ENCODE measurements at regions not wholly inside any gene's neighbourhood (a gene's known extent, or its start where the extent isn't known, plus 50 kb on each side); places are given as distances from the start of the nearest gene placed in this dataset.
"Not testable (repeated sequence)": the region's sequence is repeated elsewhere in the genome, so short reads cannot be mapped to it uniquely, and the experiment has no call there.

GRCh38 chr22:25331911-25332310 lies 112.5 kb downstream of the CRYBB2 start:
- not testable (repeated sequence) for H3K4me1 ChIP-seq (ENCODE audit: control insufficient read depth in 1 of 2, insufficient read depth in 2 of 2, low read length in 2 of 2); H3K9me3 ChIP-seq (ENCODE audit: control insufficient read depth in 1 of 2, low read length in 2 of 2); H3K4me3 ChIP-seq (ENCODE audit: low read depth in 1 of 2, low read length in 2 of 2); H3K27me3 ChIP-seq (ENCODE audit: control insufficient read depth in 1 of 2, insufficient read depth in 2 of 2, low read length in 2 of 2); H3K9ac ChIP-seq (ENCODE audit: low read depth in 1 of 2, low read length in 2 of 2); H3K27ac ChIP-seq (ENCODE audit: low read depth, low read length); H3K36me3 ChIP-seq (ENCODE audit: control insufficient read depth in 1 of 2, insufficient read depth in 2 of 2, low read length in 2 of 2)

- Histone ChIP-seq H3K36me3 (ENCODE audit: control insufficient read depth in 1 of 2, insufficient read depth in 2 of 2, low read length in 2 of 2) (no peaks in the 10 kb centered on the region), H3K4me1 (ENCODE audit: control insufficient read depth in 1 of 2, insufficient read depth in 2 of 2, low read length in 2 of 2) (no peaks in the 10 kb centered on the region), H3K27me3 (ENCODE audit: control insufficient read depth in 1 of 2, insufficient read depth in 2 of 2, low read length in 2 of 2) (no peaks in the 10 kb centered on the region), H3K4me3 (ENCODE audit: low read depth in 1 of 2, low read length in 2 of 2) (no peak overlapping the region), H3K27ac (ENCODE audit: low read depth, low read length) (no peak overlapping the region), H3K9ac (ENCODE audit: low read depth in 1 of 2, low read length in 2 of 2) (no peak overlapping the region), H3K9me3 (ENCODE audit: control insufficient read depth in 1 of 2, low read length in 2 of 2) (no peaks in the 10 kb centered on the region)
These were observed 112.9 kb downstream of the CRYBB2 start for GRCh38 chr22:25332386-25332785.

DNA sequence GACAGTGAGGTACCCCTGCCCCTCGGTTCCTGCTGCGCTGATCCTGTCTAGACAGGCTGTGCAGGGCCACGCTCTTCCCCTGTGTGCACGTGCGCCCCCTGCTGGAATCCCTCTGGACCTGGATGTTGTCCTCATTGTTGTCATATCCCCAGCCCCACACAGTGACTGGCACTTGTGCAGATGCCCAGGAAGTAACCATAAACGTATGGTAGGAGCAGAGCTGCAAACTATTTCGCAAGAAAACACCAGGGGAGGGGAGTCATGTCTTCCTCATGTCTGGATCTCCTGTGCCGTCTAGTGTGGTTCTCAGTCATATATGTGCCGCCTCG lies 114.7 kb downstream of the CRYBB2 start:
- Histone ChIP-seq H3K4me1 (ENCODE audit: control insufficient read depth in 1 of 2, insufficient read depth in 2 of 2, low read length in 2 of 2) (no peaks in the 10 kb centered on the region), H3K36me3 (ENCODE audit: control insufficient read depth in 1 of 2, insufficient read depth in 2 of 2, low read length in 2 of 2) (no peaks in the 10 kb centered on the region), H3K9me3 (ENCODE audit: control insufficient read depth in 1 of 2, low read length in 2 of 2) (peaks cover 0 to 3% of the 10 kb centered on the region in 2 donors), H3K27ac (ENCODE audit: low read depth, low read length) (no peak overlapping the region), H3K4me3 (ENCODE audit: low read depth in 1 of 2, low read length in 2 of 2) (no peak overlapping the region), H3K9ac (ENCODE audit: low read depth in 1 of 2, low read length in 2 of 2) (no peak overlapping the region), H3K27me3 (ENCODE audit: control insufficient read depth in 1 of 2, insufficient read depth in 2 of 2, low read length in 2 of 2) (no peaks in the 10 kb centered on the region)

GRCh38 chr22:25334631-25335030 lies 115.2 kb downstream of the CRYBB2 start:
- not testable (repeated sequence) for H3K9me3 ChIP-seq (ENCODE audit: control insufficient read depth in 1 of 2, low read length in 2 of 2)

DNA sequence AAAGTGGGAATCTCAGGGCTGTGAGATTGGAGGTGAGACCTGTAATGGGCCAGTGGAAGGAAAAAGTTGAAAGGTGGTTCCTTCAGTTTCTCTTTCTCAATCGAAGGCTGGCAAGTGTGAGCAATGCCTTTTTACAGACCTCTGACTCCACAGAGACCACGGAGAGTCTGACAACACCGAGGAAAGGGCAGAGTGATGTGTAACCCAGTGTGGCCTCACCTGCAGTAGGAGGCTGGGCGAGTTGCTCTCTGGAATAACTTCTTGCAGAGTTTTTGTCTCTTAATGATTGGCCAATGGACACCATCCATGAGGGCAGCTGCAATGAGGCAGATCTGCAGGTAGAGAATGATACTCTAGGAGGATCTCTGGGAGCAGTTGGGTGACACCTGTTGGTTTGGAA lies 115.8 kb downstream of the CRYBB2 start:
- H3K36me3 ChIP-seq (ENCODE audit: control insufficient read depth in 1 of 2, insufficient read depth in 2 of 2, low read length in 2 of 2); H3K9me3 ChIP-seq (ENCODE audit: control insufficient read depth in 1 of 2, low read length in 2 of 2); H3K27me3 ChIP-seq (ENCODE audit: control insufficient read depth in 1 of 2, insufficient read depth in 2 of 2, low read length in 2 of 2); H3K27ac ChIP-seq (ENCODE audit: low read depth, low read length); H3K9ac ChIP-seq (ENCODE audit: low read depth in 1 of 2, low read length in 2 of 2); H3K4me3 ChIP-seq (ENCODE audit: low read depth in 1 of 2, low read length in 2 of 2); H3K4me1 ChIP-seq (ENCODE audit: control insufficient read depth in 1 of 2, insufficient read depth in 2 of 2, low read length in 2 of 2): not testable (repeated sequence)

More at GRCh38 chr22:25334631-25335030, 115.2 kb downstream of the CRYBB2 start:
- H3K36me3 ChIP-seq (ENCODE audit: control insufficient read depth in 1 of 2, insufficient read depth in 2 of 2, low read length in 2 of 2); H3K27me3 ChIP-seq (ENCODE audit: control insufficient read depth in 1 of 2, insufficient read depth in 2 of 2, low read length in 2 of 2); H3K9ac ChIP-seq (ENCODE audit: low read depth in 1 of 2, low read length in 2 of 2); H3K4me3 ChIP-seq (ENCODE audit: low read depth in 1 of 2, low read length in 2 of 2); H3K4me1 ChIP-seq (ENCODE audit: control insufficient read depth in 1 of 2, insufficient read depth in 2 of 2, low read length in 2 of 2); H3K27ac ChIP-seq (ENCODE audit: low read depth, low read length): not testable (repeated sequence)

DNA sequence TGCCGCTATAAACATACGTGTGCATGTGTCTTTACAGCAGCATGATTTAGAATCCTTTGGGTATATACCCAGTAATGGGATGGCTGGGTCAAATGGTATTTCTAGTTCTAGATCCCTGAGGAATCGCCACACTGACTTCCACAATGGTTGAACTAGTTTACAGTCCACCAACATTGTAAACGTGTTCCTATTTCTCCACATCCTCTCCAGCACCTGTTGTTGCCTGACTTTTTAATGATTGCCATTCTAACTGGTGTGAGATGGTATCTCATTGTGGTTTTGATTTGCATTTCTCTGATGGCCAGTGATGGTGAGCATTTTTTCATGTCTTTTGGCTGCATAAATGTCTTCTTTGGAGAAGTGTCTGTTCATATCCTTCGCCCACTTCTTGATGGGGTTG lies 121.1 kb downstream of the CRYBB2 start:
- H3K4me1 ChIP-seq (ENCODE audit: control insufficient read depth in 1 of 2, insufficient read depth in 2 of 2, low read length in 2 of 2); H3K9me3 ChIP-seq (ENCODE audit: control insufficient read depth in 1 of 2, low read length in 2 of 2); H3K27ac ChIP-seq (ENCODE audit: low read depth, low read length); H3K27me3 ChIP-seq (ENCODE audit: control insufficient read depth in 1 of 2, insufficient read depth in 2 of 2, low read length in 2 of 2); H3K36me3 ChIP-seq (ENCODE audit: control insufficient read depth in 1 of 2, insufficient read depth in 2 of 2, low read length in 2 of 2); H3K9ac ChIP-seq (ENCODE audit: low read depth in 1 of 2, low read length in 2 of 2); H3K4me3 ChIP-seq (ENCODE audit: low read depth in 1 of 2, low read length in 2 of 2): not testable (repeated sequence)

- H3K4me3 ChIP-seq (ENCODE audit: low read depth in 1 of 2, low read length in 2 of 2); H3K9ac ChIP-seq (ENCODE audit: low read depth in 1 of 2, low read length in 2 of 2); H3K4me1 ChIP-seq (ENCODE audit: control insufficient read depth in 1 of 2, insufficient read depth in 2 of 2, low read length in 2 of 2); H3K27ac ChIP-seq (ENCODE audit: low read depth, low read length); H3K27me3 ChIP-seq (ENCODE audit: control insufficient read depth in 1 of 2, insufficient read depth in 2 of 2, low read length in 2 of 2); H3K9me3 ChIP-seq (ENCODE audit: control insufficient read depth in 1 of 2, low read length in 2 of 2): not testable (repeated sequence)
- peaks cover 0 to 18% of the 10 kb centered on the region in 2 donors for H3K36me3 ChIP-seq (ENCODE audit: control insufficient read depth in 1 of 2, insufficient read depth in 2 of 2, low read length in 2 of 2)
These were observed 124.9 kb downstream of the CRYBB2 start for GRCh38 chr22:25344366-25344765.

DNA sequence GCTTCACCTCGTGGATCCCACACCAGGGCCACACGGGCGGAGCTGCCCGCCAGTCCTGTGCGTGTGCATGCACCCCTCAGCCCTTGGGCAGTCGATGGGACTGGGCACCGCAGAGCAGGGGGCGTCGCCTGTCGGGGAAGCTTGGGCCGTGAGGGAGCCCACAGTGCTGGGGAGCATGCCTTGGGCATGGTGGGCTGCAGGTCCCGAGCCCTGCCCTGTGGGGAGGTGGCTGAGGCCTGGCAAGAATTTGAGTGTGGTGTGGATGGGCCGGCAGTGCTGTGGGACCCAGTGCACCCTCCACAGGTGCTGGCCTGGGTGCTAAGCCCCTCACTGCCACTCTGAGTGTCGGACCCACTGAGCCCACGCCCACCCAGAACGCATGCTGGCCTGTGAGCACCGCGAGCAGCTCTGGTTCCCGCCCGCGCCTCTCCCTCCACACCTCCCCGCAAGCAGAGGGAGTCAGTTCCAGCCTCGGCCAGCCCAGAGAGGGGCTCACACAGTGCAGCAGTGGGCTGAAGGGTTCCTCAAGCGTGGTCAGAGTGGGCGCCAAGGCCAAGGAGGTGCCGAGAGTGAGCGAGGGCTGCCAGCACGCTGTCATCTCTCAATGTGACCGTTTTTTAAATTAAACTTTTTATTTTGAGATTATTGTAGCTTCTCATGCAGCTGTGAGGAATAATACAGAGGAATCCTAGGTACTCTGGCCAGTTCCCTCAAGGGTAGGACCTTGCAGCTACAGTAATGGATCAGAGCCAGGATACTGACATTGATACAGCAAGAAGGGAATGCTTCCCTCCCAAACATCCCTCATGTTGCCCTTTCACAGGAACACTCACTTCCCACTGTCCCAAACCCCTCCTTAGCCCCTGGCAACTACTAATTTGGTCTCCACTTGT lies 127.7 kb downstream of the CRYBB2 start:
- peaks cover 7 to 42% of the 10 kb centered on the region in 2 donors for H3K36me3 ChIP-seq (ENCODE audit: control insufficient read depth in 1 of 2, insufficient read depth in 2 of 2, low read length in 2 of 2)
- H3K27me3 ChIP-seq (ENCODE audit: control insufficient read depth in 1 of 2, insufficient read depth in 2 of 2, low read length in 2 of 2): no peaks in the 10 kb centered on the region
- no peaks in the 10 kb centered on the region for H3K9me3 ChIP-seq (ENCODE audit: control insufficient read depth in 1 of 2, low read length in 2 of 2)
- no peaks in the 10 kb centered on the region for H3K4me1 ChIP-seq (ENCODE audit: control insufficient read depth in 1 of 2, insufficient read depth in 2 of 2, low read length in 2 of 2)
- no peak overlapping the region for H3K4me3 ChIP-seq (ENCODE audit: low read depth in 1 of 2, low read length in 2 of 2)
- no peak overlapping the region for H3K9ac ChIP-seq (ENCODE audit: low read depth in 1 of 2, low read length in 2 of 2)
- H3K27ac ChIP-seq (ENCODE audit: low read depth, low read length): no peak overlapping the region

GRCh38 chr22:25347752-25348102 lies 128.3 kb downstream of the CRYBB2 start:
- Histone ChIP-seq H3K4me3 (ENCODE audit: low read depth in 1 of 2, low read length in 2 of 2) (no peak overlapping the region), H3K9me3 (ENCODE audit: control insufficient read depth in 1 of 2, low read length in 2 of 2) (no peaks in the 10 kb centered on the region), H3K27me3 (ENCODE audit: control insufficient read depth in 1 of 2, insufficient read depth in 2 of 2, low read length in 2 of 2) (no peaks in the 10 kb centered on the region), H3K27ac (ENCODE audit: low read depth, low read length) (no peak overlapping the region), H3K36me3 (ENCODE audit: control insufficient read depth in 1 of 2, insufficient read depth in 2 of 2, low read length in 2 of 2) (peaks cover 7 to 48% of the 10 kb centered on the region in 2 donors), H3K4me1 (ENCODE audit: control insufficient read depth in 1 of 2, insufficient read depth in 2 of 2, low read length in 2 of 2) (no peaks in the 10 kb centered on the region), H3K9ac (ENCODE audit: low read depth in 1 of 2, low read length in 2 of 2) (no peak overlapping the region)

- Histone ChIP-seq H3K4me1 (ENCODE audit: control insufficient read depth in 1 of 2, insufficient read depth in 2 of 2, low read length in 2 of 2) (no peaks in the 10 kb centered on the region), H3K27ac (ENCODE audit: low read depth, low read length) (no peak overlapping the region), H3K9ac (ENCODE audit: low read depth in 1 of 2, low read length in 2 of 2) (no peak overlapping the region), H3K9me3 (ENCODE audit: control insufficient read depth in 1 of 2, low read length in 2 of 2) (no peaks in the 10 kb centered on the region), H3K4me3 (ENCODE audit: low read depth in 1 of 2, low read length in 2 of 2) (no peak overlapping the region), H3K27me3 (ENCODE audit: control insufficient read depth in 1 of 2, insufficient read depth in 2 of 2, low read length in 2 of 2) (no peaks in the 10 kb centered on the region), H3K36me3 (ENCODE audit: control insufficient read depth in 1 of 2, insufficient read depth in 2 of 2, low read length in 2 of 2) (peaks cover 7 to 49% of the 10 kb centered on the region in 2 donors)
These were observed 129.0 kb downstream of the CRYBB2 start for GRCh38 chr22:25348391-25348790.

DNA sequence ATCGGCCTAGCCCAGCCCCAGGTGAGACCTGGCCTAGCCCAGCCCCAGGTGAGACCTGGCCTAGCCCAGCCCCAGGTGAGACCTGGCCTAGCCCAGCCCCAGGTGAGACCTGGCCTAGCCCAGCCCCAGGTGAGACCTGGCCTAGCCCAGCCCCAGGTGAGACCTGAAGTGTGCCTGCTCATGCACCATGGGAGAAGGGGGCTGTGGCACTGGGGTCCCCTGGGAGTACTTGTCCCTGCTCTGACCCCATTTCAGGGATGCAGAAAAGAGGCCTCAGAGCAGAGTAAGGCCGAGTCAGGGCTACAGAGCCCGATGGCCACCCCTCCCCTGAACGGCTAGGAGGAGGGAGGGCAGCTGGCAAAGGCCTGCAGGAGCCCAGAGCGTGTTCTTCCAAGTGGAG lies 129.6 kb downstream of the CRYBB2 start:
- H3K4me1 ChIP-seq (ENCODE audit: control insufficient read depth in 1 of 2, insufficient read depth in 2 of 2, low read length in 2 of 2); H3K9ac ChIP-seq (ENCODE audit: low read depth in 1 of 2, low read length in 2 of 2); H3K4me3 ChIP-seq (ENCODE audit: low read depth in 1 of 2, low read length in 2 of 2); H3K9me3 ChIP-seq (ENCODE audit: control insufficient read depth in 1 of 2, low read length in 2 of 2); H3K27me3 ChIP-seq (ENCODE audit: control insufficient read depth in 1 of 2, insufficient read depth in 2 of 2, low read length in 2 of 2); H3K27ac ChIP-seq (ENCODE audit: low read depth, low read length): not testable (repeated sequence)
- H3K36me3 ChIP-seq (ENCODE audit: control insufficient read depth in 1 of 2, insufficient read depth in 2 of 2, low read length in 2 of 2): peaks cover 12 to 55% of the 10 kb centered on the region in 2 donors

Measured in duodenal mucosa (tissue), 2 donors.